GM18499 (cell line): ENCODE measurements at regions not wholly inside any gene's neighbourhood (a gene's known extent, or its start where the extent isn't known, plus 50 kb on each side); places are given as distances from the start of the nearest gene placed in this dataset.
"Not testable (repeated sequence)": the region's sequence is repeated elsewhere in the genome, so short reads cannot be mapped to it uniquely, and the experiment has no call there.

Experiments
- ATAC-seq: cut with Tn5 transposase; IDR thresholded peaks from one replicate; pipeline ENCODE4 v1.9.1; 2021; ENCODE audit warnings: moderate number of reproducible peaks; ENCODE audit not compliant: insufficient read depth, unreplicated experiment

DNA sequence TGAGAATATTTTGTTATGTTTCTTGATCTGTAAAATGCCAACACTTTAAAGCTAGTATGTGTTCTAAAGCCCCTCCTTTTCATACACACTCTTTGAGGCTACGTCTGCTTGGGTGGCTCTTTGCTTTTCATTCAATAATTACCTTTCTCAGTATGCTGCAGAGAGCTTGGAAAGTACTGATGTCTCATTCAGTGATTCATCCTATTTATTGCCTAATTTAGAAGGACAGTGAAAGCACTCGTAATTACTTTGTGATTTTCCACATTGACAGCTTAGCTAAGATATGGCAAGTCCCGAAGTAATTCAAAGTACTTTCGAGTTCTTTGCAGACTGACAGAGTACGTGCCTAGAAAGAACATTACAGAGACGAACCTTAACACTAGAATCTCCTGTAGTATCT, 57.2 kb downstream of the BMP15 start:
- ATAC-seq = no peak

DNA sequence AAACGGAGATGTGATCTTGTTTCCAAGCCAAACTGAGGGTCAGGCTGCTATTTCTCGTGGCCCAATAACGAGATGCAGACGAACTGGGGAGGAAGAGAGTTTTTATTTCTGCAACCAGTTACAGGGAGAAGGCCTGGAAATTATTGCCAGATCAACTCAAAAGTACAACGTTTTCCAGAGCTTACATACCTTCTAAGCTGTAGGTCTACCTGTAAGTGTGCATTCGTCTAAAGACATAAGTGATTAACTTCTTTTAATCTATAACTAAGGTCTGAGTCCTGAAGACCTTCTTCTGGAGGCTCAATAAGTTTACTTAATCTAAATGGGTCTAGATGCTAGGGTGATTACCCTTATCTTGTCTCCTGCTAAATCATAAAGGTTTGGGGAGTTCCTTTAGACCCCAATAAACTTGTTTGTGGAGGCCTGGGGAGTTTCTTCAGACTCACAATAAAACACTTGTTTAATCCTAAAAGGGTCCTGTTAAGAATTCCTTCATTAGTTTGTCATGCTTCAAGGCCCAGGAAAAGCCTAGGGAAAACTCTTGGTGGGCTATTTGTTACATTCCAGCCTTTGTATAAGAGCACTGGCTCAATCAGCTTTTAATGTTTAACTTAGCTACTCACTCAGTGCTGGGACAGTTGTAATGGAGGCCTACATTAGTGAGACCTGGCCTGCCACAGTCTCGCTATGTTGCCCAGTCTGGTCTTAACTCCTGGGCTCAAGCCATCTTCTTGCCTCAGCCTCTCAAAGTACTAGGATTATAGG, 58.5 kb downstream of the BMP15 start:
- not testable (repeated sequence) for ATAC-seq

- ATAC-seq = no peak
Measured at GRCh38 chrX:50971395-50971794, 60.9 kb downstream of the BMP15 start.

GRCh38 chrX:50973199-50973598, 62.7 kb downstream of the BMP15 start:
- ATAC-seq = no peak

- ATAC-seq = no peak
Measured at GRCh38 chrX:50978920-50979682, 68.6 kb downstream of the BMP15 start.

GRCh38 chrX:50980251-50980650, 69.7 kb downstream of the BMP15 start:
- ATAC-seq = no peak

- no peak for ATAC-seq
Measured at GRCh38 chrX:50988649-50989048, 78.1 kb downstream of the BMP15 start.

GRCh38 chrX:50996930-50997329, 86.4 kb downstream of the BMP15 start:
- no peak for ATAC-seq

DNA sequence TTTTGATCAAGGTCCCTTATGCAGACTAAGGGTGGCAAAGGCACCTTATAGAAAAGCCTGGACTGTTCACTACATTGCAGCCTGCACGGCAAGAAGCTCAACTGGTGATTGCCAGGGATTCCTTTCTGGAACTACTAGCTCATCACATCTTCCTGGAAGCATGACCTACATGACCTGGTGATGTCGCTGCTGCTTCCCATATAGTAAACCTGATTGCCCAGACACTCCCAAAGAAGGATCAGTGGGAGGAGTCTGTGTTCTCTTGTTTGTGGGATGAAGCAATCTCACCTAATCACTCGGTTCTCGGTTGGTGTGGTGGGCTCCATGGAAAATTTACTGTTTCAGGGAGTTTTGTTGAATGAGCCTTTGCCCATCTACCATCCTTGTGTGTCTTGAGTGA, 89.8 kb downstream of the BMP15 start:
- ATAC-seq = not testable (repeated sequence)

DNA sequence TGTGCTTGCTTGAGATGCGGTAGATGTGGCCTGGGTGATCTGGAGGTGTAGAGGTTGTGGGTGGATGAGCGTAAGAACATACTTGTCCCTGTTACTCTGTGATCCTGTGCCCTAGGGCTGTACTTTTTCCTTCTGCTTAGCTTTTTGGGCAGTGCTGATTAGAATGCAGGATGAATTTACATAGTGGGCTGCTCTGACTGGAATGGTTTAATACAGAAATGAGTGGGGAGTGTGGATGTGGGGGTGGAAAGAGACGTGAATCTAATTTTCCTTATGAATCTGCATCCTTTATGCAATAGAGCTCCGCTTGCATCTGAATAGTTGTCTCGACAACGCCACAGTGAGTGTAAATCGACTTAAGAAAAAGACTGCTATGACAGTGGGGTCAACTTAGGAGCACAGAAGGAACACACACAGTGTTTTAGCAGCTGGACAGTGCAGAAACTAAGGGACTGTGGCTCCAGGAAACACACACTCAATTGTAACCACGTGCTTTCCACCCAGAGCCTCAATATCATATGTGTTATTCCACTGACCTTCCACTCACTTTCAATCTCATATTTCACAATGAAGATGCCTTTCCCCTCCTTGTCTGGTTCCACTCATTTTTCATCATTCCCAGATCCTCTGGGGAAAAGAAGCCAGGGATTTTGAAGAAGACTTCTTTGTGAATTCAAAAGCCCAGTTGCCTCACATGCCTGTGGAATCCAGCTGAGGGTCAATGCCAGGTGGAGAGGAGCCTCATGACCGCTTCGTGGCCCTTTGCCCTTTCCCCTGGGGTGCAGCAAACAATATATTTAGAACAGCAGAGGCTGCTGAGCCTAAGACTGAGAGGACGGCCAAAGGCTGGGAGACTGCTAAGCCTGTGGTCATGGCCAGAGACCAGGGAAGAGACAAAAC, 91.4 kb downstream of the BMP15 start:
- not testable (repeated sequence) for ATAC-seq

DNA sequence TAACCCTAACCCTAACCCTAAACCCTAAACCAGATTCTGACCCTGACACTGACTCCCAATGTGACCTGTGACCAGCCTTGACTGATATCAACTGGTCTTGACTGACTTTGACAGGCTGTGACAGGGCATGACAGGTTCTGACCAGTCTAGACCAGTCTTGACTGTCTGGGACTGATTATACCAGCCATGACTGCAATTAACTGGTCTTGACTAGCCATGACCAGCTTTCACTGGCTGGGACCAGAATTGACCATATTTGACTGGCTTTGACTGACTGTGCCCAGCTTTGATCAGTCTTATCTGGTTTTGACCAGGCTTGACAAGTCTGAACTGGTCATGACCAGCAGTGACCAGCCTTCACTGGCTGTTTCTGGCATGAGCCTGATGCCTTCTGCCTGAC, 95.5 kb downstream of the BMP15 start:
- ATAC-seq = no peak

- peak; percentile 73 for ATAC-seq
Measured at GRCh38 chrX:51024106-51024696, 113.7 kb downstream of the BMP15 start.

GRCh38 chrX:51026862-51027261, 116.3 kb downstream of the BMP15 start:
- no peak for ATAC-seq

DNA sequence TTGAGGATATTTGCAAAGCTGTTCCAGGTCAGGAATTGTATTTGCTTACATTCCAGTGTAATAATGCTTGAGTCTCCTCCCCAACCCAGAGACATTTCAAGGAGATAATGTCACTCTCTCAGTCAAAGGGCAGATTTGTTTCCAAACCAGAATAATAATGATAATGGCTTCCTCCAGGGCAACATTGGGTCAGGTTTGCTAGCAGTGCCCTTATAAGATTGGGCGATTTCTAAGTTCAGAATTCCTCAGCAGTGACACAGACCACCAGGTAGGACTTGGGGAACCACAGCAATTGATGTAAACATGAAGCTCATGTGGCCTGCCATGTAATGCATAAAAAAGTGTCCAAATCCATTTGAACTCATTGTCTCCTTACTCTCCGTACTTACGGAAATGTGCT, 125.2 kb downstream of the BMP15 start:
- ATAC-seq = no peak

DNA sequence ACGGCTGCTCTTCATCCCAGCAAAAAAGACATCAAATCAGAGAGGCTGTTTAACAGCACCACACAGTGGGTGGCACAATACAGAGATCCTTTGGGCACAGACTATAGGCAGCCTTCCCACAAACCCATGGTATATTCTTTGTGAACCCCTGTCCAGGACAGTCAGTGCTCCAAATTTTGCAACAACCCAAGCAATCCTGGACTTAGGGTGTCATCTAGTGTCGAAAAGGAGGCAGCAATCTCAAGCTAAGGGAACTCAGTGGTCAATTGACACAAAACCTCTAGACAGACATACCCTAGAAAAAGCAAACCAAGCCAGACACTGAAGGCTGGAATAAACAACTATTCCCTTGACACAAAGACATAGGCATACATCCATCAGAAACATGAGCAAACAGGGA, 137.4 kb downstream of the BMP15 start:
- ATAC-seq = no peak

DNA sequence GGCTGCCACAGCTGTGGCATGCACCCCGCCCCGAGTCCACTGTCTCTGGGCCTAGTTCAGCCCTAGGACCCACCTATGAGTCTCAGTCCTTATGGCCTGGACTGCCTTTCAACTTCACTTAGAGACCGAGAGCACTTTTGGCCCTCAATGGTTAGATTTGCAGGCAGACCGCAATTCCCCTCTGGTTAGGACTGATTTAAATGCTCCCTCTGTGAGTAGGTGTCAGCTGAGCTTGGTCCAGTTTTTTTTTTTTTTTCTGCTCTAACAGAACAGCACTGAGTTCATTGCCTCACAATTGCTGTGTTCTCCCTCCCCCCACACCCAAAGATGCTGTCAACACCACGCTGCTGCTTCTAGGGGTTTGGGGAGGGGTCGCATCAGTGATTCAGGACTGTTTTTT, 143.2 kb downstream of the BMP15 start:
- no peak for ATAC-seq

DNA sequence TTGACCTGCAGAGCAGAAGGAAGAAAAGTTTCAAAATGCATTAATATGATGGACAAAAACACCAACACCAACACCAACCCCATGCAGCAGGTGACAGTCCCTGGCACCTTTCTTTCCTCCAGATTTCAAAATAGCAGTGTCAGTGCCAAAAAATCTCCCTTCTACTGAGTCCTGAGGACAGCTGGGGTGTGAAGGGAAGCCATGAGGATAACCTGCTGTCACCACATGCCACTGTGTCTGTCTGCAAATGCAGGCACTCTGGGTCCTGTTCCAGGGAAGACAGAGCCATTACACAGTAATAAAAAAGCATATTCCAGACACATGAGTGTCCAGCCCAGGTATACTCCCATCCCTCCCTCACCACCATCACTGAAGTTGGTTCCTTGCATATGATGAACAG, 187.5 kb downstream of the BMP15 start:
- ATAC-seq = no peak

- ATAC-seq = not testable (repeated sequence)
Measured at GRCh38 chrX:51119058-51119926, 208.8 kb downstream of the BMP15 start.

GRCh38 chrX:51125743-51126142, 206.9 kb upstream of the NUDT10 start:
- ATAC-seq = not testable (repeated sequence)
